ENCODE measurements at regions not wholly inside any gene's neighbourhood (a gene's known extent, or its start where the extent isn't known, plus 50 kb on each side); places are given as distances from the start of the nearest gene placed in this dataset.
"Not testable (repeated sequence)": the region's sequence is repeated elsewhere in the genome, so short reads cannot be mapped to it uniquely, and the experiment has no call there.

- no peak for DNase-seq
These were observed 316.2 kb upstream of the CXADR start for GRCh38 chr21:17196623-17197022.

- no peak for DNase-seq
These were observed 314.8 kb upstream of the CXADR start for GRCh38 chr21:17197996-17198395.

GRCh38 chr21:17200250-17200649 is 312.6 kb upstream of the CXADR start:
- no peak for DNase-seq

- DNase-seq, result no peak
These were observed 311.0 kb upstream of the CXADR start for GRCh38 chr21:17201741-17202260.

GRCh38 chr21:17214801-17215200 is 298.0 kb upstream of the CXADR start:
- DNase-seq, result no peak

- DNase-seq, result not testable (repeated sequence)
These were observed 293.8 kb upstream of the CXADR start for GRCh38 chr21:17219050-17219449.

- no peak for DNase-seq
These were observed 281.7 kb upstream of the CXADR start for GRCh38 chr21:17231124-17231523.

GRCh38 chr21:17231771-17232170 is 281.1 kb upstream of the CXADR start:
- DNase-seq, result no peak

- no peak for DNase-seq
These were observed 274.4 kb upstream of the CXADR start for GRCh38 chr21:17238468-17238867.

GRCh38 chr21:17250778-17251241 is 262.0 kb upstream of the CXADR start:
- DNase-seq, result no peak

GRCh38 chr21:17257784-17258183 is 255.1 kb upstream of the CXADR start:
- DNase-seq, result no peak

GRCh38 chr21:17264182-17264581 is 248.7 kb upstream of the CXADR start:
- DNase-seq, result peak; percentile 13

GRCh38 chr21:17269760-17270159 is 243.1 kb upstream of the CXADR start:
- DNase-seq, result no peak

GRCh38 chr21:17270229-17270628 is 242.6 kb upstream of the CXADR start:
- DNase-seq, result peak; percentile 28

GRCh38 chr21:17279663-17280062 is 233.2 kb upstream of the CXADR start:
- DNase-seq, result no peak

- DNase-seq, result not testable (repeated sequence)
These were observed 219.8 kb upstream of the CXADR start for GRCh38 chr21:17293016-17293562.

GRCh38 chr21:17295997-17296396 is 216.8 kb upstream of the CXADR start:
- no peak for DNase-seq

GRCh38 chr21:17299576-17299975 is 213.3 kb upstream of the CXADR start:
- not testable (repeated sequence) for DNase-seq

- not testable (repeated sequence) for DNase-seq
These were observed 185.1 kb upstream of the CXADR start for GRCh38 chr21:17327715-17328114.

- DNase-seq, result no peak
These were observed 178.4 kb upstream of the CXADR start for GRCh38 chr21:17334484-17334883.

GRCh38 chr21:17340081-17340480 is 172.8 kb upstream of the CXADR start:
- no peak for DNase-seq

- DNase-seq, result no peak
These were observed 169.8 kb upstream of the CXADR start for GRCh38 chr21:17343055-17343454.

- DNase-seq, result no peak
These were observed 164.5 kb upstream of the CXADR start for GRCh38 chr21:17348357-17348756.

- no peak for DNase-seq
These were observed 164.0 kb upstream of the CXADR start for GRCh38 chr21:17348849-17349248.

- DNase-seq, result no peak
These were observed 161.1 kb upstream of the CXADR start for GRCh38 chr21:17351766-17352165.
